Erythroblast (primary cell): ENCODE measurements at regions not wholly inside any gene's neighbourhood (a gene's known extent, or its start where the extent isn't known, plus 50 kb on each side); places are given as distances from the start of the nearest gene placed in this dataset.

Experiments used
- GATA1 ChIP-seq: IDR thresholded peaks from 2 replicates; pipeline ENCODE4 v1.6.1; 2011; ENCODE audit warnings: low read depth, mild to moderate bottlenecking, control low read depth, low read length, moderate library complexity
- POLR2A ChIP-seq: IDR thresholded peaks from 2 replicates; pipeline ENCODE4 v1.6.1; 2011; ENCODE audit warnings: mild to moderate bottlenecking, low read length

DNA sequence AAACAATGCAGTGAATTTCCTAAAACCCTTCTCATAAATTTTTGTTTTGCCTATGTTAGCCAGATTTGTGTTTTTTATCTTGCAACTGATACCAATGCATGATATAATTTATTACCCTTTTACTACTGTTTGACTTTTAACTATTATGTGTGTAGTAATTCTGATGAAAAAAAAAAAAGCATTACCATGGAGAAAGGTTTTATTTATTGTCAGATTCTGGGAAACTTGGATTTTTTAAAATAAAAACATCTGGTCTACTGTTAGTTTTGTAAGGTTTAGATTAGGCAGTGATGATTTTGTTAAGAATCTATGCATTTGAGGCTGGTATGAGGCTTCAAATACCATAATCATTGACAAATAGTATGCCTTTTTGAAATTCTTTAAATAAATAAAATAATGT, 470.4 kb upstream of the ROBO1 start:
- TF ChIP-seq POLR2A, result no peak
- no peak for TF ChIP-seq GATA1
